IPS-11a (cell line): ENCODE measurements at regions not wholly inside any gene's neighbourhood (a gene's known extent, or its start where the extent isn't known, plus 50 kb on each side); places are given as distances from the start of the nearest gene placed in this dataset.

ENCODE experiments used
- H3K4me3 ChIP-seq: one replicate; pipeline ENCODE4 v1.5.1; 2013; ENCODE audit warnings: low read depth, low read length, control low read depth

DNA sequence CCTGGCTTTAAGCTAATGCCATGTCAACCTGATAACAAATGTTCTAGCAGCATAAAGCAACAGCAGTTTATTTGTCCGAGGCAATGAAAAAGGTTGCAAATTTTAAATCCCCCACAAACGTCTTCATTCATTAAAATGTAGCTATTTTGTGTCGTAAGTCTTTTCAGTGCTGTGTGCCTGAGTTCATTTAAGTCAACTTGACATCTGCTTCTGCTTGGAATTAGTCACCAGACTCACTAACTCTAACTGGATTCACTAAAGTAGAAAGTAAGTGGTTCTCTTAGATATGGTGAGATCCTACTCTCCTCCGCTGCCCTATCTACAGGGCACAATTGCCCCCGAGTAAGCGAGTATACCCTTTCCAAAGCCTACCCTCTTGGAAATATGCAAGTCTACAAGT is 118.4 kb upstream of the CHRM3 start:
- no peak overlapping the region for H3K4me3 ChIP-seq

DNA sequence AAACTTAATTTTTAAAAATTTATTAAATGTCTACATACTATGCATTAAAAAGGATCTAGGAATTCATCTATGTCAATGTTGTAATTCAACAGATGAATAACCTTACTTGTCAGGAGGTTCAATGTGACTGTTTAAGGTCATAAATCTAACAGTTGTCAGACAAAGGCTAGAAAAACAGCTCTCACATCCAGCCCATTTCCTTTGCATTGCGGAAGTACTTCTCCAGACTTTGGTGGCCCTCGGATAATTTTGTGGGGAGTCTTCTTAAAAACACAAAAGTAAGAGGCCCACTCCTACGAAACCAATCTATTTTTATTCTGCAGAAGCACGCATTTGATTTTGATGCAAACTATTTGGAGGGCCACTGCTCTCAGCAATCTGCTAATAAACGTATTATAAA is 122.6 kb upstream of the CHRM3 start:
- no peak overlapping the region for H3K4me3 ChIP-seq

DNA sequence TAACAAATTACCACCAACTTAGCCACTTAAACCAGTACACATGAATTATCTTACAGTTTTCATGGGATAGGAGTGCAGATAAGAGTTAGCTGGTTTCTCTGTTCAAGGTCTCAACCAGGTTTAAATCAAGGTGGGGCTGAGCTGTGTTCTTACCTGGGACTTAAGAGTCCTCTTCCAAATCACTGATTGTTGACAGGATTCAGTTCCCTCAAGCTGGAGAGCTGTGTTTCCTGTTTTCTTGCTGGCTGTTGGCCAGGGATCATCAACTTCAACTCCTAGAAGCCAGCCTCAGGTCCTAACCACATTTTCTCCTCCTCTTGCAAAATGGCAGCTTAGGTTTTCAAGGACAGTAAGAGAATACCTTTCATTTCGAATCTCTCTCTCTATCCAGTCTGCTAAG is 123.8 kb upstream of the CHRM3 start:
- no peak overlapping the region for H3K4me3 ChIP-seq

DNA sequence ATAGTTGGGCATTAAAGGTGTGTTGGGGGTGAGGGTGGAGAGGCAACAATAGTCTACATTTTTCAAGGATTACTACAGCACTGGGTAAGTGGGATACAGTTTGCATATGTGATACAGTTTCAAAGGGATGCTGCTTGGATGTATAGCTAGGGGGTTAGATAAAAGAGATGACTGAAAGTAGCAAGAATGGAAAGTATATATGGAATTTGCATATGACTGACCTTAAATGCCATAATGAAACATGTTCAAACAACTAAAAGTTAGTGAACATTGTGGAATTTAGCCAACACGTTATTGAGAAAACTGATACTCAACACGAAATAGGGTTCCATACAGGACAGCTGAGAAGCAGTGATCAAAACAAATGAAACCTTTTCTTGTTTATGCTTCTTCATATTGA is 124.8 kb upstream of the CHRM3 start:
- no peak overlapping the region for H3K4me3 ChIP-seq

DNA sequence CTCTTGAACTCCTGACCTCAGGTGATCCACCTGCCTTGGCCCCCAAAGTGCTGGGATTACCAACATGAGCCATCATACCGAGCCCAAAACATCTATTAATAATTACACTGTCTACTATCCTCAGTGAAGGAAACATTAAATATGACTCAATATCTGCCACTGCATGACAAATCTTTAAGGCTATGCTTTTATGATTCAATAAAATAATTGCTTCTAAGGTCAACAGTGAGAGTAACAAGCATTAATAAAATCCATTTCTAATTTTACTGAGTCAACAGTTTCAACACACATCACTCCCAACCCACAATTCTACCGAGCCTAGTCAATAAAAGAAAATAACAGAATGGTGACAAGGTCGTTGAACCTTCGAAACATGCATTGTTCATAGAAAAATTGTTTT is 125.5 kb upstream of the CHRM3 start:
- H3K4me3 ChIP-seq = no peak overlapping the region

DNA sequence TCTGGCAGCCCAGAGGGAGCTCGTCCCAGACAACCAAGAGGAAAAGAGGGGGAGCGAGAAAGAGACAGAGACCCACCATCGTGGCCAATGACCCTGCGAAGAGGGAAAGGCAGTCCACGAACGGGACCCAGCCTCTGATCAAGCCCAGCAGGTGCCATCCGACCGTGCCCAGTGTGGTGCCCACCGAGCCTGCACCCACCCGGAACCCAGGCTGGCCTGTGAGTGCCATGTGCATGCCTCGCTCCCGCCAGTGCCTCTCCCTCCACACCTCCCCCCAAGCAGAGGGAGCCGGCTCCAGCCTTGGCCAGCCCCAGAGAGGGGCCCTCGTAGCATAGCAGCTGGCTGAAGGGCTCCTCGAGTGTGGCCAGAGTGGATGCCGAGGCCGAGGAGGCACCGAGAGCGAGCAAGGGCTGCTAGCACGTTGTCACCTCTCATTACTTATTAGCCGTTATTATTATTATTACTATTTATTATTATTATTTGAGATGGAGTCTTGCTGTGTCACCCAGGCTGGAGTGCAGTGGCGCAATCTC is 130.7 kb upstream of the CHRM3 start:
- H3K4me3 ChIP-seq = no peak overlapping the region

DNA sequence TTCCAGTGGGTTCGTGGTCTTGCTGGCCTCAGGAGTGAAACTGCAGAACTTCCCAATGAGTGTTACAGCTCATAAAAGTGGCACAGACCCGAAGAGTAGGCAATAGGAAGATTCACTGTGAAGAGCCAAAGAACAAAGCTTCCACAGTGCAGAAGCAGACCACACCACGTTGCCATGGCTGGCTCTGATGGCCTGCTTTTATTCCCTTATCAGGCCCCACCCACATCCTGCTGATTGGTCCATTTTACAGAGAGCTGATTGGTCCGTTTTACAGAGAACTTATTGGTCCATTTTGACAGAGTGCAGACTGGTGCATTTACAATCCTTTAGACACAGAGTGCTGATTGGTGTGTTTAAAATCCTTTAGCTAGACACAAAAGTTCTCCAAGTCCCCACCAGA is 131.4 kb upstream of the CHRM3 start:
- no peak overlapping the region for H3K4me3 ChIP-seq

DNA sequence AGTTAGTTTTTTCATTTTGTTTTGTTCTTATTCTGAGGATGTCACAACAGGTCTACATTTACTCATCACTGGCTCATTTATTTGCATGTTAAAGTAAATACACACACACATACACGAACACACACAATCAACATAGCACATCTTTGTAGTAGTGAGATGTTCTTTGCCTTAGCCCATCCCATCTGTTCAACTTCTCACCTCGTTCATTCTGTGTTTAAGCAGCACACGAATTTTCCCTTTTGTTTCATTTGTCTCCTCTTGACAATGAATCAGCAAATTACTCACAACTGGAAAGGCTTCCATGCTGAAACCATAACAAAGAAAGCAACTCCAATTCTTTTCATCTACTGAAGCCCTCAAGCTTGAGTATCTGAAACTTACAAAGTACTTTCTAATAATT is 133.3 kb upstream of the CHRM3 start:
- H3K4me3 ChIP-seq = no peak overlapping the region

DNA sequence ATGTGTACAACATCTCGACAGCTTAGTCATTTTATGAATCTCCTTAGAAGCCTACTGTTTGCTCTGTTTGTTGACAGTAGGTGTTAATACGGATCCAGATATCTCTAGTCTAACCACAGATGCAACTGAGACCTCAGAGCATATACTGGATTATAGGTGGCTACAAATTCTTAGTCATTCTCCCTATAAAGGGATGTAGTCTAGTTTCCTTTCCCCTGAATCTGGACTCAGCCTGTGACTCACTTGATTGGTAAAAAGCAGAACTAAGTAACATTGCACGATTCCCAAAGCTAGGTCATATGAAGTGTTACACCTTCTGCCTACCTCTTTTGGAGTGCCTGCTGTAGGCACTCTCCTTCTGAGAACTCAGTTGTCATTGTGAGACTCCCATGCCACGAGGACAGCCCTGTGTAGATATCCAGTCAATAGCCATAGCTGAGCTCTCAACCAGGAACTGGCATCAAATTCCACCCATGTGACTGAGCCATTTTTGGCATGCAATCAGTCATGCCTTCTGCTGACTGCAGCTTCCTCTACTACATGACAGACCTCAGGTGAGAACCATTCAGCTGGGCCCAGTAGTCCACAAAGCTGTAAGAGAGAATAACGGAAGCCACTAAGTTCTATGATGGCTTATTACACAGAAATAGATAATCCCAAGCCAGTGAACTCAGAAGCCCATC is 135.9 kb upstream of the CHRM3 start:
- H3K4me3 ChIP-seq = no peak overlapping the region

DNA sequence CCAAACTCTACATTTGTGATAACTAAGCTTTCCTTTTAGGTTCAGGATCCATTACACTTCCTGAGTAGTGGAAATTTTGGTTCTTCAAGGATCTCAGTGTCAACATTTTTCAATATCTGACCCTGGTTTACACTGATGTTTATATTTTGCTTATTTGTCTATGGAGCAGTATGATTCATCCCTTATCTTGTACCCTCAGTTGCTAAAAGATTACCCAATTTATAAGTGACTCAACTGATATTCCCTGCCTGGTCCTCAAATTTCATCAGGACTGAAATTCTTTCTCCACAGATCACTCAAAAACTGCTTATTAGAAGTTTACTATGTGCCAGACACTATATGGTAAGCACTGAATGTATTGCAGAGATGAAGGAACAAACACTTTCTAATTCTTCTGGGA is 139.1 kb upstream of the CHRM3 start:
- H3K4me3 ChIP-seq = no peak overlapping the region

DNA sequence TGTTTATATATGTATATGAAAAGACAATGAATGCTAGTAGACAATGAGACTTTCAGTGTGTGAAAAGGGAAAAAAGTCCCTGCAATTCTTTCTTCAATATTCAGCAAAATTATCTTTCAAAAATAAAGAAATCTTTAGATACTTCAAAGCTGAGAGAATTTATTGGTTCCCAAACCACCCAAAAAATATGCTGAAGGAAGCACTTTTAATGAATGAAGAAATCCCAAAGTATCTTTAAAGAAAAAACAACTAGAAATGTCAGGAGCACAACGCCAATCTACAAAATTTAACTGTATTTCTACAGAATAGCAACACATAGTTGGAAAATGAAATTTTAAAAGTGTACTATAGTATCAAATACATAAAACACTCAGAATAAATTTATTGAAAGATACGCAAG is 142.3 kb upstream of the CHRM3 start:
- no peak overlapping the region for H3K4me3 ChIP-seq

DNA sequence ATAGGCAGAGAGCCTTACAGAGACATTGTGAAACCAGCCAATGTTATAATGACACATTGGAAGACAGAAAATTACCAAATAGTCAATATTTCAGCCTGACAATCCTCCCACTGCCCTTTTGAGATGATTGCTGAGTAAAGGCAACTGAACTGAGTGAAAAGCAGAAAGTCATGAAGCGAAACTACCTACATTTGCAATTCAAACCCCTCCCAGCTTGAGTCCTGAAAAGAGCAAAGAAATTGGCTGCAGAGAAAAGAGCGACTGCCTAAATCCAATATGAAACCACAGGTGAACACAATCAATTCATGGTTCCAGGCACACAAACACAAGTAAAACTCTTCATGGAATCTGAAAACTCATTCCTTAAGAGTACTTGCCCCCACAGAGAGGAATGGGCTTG is 143.4 kb upstream of the CHRM3 start:
- H3K4me3 ChIP-seq = no peak overlapping the region

DNA sequence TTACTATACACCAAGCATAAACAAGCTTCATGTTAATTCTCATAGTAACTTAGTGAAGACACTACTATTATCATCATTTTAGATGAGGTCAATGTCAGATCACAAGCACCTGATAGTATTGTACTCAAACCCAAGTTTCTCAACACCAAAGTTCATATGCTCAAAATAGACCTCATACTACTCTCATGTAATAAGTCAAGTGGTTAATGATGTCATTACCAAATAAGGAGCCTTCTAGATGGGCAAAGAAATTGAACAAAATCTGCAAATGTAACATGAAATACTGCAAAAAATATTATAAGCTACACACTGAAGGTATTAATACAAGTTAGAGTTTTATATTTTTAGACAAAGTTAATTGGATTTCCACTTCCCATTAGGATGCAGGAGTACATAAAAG is 144.0 kb upstream of the CHRM3 start:
- H3K4me3 ChIP-seq = no peak overlapping the region

DNA sequence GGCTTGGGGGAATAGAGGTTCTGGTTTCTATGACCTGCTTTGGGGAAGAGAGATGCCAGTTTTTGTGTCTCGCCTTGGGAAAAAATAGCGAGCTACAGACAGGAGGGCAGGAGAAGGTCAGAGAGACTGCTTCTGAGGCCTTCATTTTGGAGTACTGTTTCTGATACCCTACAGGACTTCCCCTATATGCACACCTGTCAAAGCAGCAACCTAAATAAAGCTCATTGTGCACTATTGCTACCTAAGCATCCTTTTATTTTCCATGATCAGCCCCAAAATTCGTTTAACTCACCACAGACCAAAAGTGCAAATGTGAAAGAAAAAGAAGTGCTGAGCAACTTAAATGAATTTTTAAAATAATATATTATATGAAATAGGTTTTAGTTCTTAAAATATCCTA is 145.6 kb upstream of the CHRM3 start:
- no peak overlapping the region for H3K4me3 ChIP-seq

DNA sequence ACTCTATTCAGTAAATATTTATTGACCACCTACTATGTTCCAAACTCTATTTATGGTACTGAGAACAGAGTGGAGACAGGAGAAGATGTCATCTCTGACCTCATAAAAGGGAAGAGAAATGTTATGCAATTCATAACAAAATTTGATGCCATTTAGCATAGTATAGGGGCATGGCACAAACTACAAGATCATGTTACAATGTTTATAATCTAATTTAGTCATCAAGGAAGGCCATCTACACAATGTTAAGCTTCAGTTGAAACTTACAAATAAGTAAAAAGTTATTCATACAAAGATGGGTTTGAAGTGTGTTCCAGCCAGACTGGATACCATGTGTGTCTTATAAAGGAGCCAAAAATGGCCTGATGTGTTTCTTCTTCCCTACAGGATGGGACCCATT is 146.8 kb upstream of the CHRM3 start:
- H3K4me3 ChIP-seq = no peak overlapping the region

DNA sequence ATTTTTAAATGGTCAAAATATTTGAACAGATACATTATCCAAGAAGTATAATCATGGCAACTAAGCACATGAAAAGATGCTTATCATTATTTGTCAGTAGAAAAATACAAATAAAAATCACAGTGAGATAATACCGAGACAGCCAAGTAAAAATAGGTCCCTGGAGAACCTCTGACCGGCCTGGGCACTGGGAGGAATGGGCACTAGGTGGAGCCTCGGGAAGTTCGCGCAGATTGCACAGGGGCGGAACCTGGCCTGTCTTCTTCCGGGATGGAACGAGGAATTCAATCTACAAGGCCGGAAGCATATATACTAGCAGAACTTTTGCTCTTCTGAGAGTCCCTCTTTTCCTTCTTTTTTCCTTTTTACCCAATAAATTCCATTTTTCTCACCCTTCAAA is 148.5 kb upstream of the CHRM3 start:
- H3K4me3 ChIP-seq = no peak overlapping the region

DNA sequence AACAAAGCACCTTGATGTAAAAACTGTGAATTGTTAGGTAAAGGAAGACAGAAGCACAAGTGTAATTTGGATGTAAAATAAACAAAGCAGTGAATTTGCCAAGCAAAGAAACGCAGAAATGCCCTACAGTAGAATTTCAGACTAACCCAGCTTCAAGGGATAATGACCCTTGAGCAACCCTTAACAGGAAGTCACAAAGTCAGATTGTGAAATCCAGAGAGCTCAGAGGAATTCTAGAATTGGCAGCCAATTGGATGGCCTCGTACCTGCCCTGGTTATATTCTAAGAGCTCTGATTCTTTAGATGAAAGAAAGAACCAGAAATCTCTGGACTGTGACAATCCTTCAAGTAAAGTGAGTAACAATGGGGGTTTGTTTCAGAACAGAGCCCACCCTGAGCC is 152.7 kb upstream of the CHRM3 start:
- H3K4me3 ChIP-seq = no peak overlapping the region

DNA sequence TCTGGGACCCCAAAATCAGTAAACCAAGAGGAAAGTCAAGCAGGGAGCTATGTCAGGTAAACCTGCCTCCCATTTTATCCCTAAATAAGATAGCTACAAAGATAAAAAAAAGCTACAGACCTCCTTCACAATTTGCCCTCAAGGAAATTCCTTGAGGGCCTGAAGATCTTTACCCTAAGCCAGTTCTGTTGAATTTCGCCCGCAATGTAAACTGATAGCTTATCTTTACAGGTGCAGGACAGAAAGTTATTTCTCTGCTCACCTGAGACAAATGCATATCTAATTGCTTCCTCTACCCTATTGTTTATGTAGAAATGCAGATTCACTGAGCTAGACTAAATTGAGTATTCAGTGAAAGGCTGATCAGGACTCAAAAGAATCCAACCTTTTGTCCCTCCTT is 153.4 kb upstream of the CHRM3 start:
- no peak overlapping the region for H3K4me3 ChIP-seq

DNA sequence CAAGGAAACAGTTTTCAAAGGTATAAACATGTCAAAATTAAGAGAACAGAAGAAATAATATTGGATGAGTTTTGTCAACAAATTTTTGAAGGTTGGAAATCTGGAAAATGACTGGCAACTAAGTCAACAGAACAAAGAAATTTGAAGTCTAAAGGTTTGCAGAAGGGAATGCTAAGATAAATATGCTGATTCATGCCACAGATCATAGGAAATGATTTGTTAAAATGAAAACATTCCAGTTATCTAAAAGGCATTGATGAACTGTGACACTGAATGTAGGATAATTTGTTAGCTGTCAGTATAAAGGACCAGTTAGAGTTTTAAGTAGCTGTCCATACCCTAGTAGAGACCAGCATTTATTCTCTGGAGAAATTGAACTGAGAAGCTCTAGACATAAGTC is 157.9 kb upstream of the CHRM3 start:
- H3K4me3 ChIP-seq = no peak overlapping the region

DNA sequence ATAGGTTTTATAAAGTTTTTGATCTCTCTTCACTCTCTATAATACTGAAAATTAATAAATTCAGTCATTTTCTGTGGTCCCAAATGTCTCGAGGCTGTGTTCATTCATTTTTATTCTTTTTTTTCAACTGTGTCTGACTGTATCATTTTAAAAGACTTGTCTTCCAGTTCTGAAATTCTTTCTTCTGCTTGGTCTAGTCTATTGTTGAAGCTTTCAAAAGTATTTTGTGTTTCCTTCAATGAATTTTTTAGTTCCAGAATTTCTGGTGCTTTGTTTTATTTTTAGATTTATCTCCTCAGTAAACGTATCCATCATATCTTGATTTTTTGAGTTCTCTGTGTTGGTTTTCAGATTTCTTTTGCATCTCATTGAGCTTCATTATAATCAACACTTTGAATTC is 161.0 kb upstream of the CHRM3 start:
- no peak overlapping the region for H3K4me3 ChIP-seq

DNA sequence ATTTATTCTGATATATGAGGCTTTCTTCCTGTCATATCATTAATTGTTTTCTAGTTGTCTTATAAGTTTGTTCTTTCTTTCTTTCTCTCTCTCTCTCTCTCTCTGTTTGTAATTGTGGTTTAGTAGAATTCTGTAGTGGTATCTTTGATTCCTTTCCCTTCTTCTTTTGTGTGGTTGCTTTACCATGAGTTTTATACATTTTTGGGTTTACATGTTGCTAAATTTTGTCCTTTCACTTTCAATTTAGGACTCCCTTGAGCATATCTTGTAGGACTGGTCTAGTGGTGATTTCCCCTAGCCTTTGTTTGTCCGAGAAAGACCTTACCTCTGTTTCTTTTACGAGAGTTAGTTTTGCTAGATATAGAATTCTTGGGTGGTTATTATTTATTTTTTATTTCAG is 162.3 kb upstream of the CHRM3 start:
- H3K4me3 ChIP-seq = no peak overlapping the region

DNA sequence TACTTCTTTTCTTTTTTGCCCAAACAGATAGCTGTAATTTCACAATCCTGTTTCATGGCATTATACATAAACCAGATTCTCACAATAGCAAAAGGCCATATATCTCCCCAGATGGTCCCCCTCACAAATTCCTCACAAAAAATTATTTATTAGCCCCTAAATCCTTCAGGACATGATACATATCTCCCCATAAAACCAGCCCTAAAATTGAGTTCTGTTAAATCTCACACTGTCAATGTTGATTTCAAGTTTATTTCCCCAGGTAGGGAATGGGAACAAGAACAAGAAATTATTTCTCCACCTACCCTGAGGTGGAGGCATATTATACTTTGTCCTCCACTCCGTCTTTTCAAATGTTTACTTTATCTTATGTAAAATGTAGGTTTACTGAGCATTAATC is 163.4 kb upstream of the CHRM3 start:
- H3K4me3 ChIP-seq = no peak overlapping the region

DNA sequence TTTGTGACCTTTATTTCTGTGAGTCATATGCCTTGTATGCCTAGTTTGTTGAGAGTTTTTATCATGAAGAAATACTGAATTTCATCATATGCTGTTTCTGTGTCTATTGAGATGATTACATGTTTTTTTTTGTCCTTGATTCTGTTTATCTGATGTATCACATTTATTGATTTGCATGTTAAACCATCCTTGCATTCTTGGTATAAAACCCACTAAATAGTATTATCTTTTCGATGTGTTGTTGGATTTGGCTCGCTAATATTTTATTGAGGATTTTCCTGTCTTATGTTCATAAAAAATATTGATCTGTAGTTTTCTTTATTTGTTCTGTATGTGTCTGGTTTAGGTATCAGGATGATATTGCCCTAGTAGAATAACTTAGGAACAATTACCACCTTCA is 164.7 kb upstream of the CHRM3 start:
- H3K4me3 ChIP-seq = no peak overlapping the region
